CD4-positive, alpha-beta T cell treated with Interleukin-17A for 1 hour (primary cell): ENCODE measurements at regions not wholly inside any gene's neighbourhood (a gene's known extent, or its start where the extent isn't known, plus 50 kb on each side); places are given as distances from the start of the nearest gene placed in this dataset.
"Not testable (repeated sequence)": the region's sequence is repeated elsewhere in the genome, so short reads cannot be mapped to it uniquely, and the experiment has no call there.

Experiments
- DNase-seq: peaks from one replicate; pipeline ENCODE4 v3.0.0-alpha.2; 2020

- DNase-seq, result no peak
Observed at GRCh38 chr6:167737205-167737830, 89.4 kb upstream of the AFDN start.

DNA sequence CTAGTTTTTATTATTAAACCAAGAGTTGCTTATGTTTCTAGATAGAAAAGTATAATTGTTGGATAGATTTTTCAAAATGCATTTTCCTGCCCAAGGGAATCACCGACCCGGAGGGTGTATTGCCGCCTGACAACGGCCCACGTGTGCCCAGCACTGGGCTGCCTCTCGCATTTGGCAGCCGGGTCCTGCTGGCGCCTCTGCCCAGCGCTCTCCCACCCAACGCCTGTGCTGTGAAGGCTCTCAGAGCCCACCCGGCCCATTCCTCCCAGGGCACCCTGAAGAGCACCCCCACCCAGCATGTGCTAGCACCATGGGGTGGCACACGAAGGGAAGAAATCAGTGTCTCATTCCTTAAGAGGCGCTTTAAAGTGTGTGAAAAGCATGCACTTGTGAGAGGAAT lies 88.3 kb upstream of the AFDN start:
- DNase-seq, result no peak

DNA sequence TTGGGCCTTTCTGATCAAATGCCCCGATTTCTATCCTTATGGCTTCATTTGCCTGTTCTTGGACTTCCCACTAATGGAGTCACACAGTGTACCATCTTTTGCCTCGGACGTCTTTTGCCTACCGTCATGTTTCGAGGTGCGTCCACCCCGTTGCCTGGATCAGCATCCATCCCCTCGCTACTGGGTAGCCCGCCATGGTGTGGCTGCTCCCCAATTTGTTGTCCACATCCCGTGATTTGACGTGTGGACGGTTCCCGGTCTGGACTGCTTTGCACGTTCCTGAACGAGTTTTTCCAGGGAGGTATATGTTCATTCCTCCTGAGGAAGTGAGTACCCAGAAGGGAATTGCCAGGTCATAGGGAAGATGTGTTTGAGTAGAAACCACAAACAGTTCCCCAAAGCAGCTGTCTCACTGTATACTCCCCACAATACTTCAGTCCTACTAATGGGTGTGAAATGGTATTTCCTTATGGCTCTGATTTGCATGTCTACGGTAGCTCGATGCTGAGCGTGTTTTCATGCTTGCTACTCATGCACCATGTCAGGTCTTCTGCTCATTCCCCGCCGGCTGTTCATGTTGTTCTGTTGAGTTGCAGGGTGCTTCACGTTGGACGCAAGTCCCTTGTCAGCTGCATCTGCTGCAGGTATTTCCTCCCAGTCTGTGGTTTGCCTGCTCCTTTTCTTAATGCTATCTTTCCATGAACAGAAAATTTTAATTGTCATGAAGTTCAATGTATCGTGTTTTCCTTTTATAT lies 86.8 kb upstream of the AFDN start:
- DNase-seq, result no peak

DNA sequence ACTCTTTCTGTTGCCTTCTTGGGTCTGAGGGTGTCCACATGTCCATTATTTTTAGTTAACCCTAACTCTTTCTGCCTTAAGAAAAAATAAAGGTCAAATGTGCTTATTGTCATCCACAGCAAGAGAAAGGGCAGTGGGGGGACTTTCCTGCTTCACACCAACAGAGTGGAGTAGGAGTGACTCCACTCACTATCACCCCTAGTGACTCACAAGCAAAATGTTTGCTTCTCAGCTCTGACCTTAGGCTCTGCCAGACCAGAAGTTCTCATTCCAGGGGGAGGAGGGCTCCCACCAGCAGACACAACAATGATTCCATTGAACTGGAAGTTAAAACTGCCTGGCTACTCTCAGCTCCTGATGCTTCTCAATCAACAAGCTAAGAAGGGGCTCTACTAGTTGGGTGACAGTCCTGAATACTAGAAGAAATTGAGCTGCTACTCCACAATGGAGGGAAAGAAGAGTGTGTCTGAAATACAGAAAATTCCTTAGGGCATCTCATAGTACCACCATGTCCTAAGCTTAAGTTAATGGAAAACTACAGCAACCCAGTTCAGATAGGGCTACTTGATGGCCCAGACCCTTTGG lies 83.9 kb upstream of the AFDN start:
- no peak for DNase-seq

- no peak for DNase-seq
Observed at GRCh38 chr6:167744681-167745669, 81.7 kb upstream of the AFDN start.

DNA sequence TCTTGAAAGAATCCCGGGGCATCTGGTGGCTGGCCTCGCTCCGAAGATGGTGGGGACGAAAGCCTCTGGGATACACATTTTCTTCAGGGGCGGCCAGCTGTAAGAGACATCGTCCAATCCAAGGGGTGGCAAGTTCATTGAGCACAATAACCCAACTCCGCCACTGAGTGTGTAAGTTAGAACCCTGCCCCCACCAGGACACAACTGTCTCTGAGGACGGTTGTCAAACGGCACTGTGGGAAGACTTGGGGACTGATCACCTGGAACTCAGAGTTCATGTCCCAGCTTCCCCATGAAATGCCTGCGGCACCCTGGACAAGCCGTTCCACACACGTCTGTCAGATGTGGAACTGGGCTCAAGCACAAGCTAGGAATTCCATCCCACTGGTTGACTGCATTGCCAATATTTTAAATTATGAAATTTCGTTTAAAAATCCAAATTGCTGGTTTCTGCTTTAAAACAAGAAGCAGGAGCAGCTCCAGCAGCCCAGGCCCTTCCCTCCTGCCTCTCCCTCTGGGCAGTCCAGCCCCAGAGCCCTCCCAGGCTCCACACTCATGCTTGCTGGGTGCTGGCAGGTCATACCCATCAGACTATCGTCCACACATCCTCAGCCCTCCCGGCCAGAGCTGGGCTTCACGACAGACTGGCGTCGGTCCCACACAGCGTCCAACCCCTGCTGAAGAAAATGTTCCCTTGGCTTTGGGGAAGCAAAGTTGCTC lies 80.9 kb upstream of the AFDN start:
- DNase-seq, result no peak

DNA sequence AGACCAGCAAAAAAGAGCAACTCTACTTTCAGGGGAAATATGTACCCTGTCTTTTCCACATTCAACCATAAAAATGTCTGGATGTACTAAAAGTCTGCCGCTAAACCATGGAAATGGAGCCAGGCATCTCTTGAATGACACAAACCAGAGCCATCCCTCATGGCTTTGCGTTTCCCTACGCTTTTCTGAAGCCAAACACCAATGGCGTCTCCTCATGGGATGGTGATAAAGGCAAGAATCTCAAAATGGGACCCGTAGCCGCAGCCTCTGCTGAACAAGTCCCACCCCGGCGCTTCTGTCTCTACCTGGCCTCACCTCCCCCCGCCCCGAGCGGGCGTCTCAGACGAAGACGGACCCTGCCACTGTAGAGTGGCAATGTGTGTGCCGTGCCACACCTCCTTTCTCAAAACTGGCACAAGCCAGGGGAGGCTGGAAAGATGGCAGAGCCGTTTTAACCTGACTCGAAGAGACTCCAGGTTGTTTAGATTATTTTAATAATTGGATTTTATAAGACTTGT lies 80.3 kb upstream of the AFDN start:
- DNase-seq, result no peak

DNA sequence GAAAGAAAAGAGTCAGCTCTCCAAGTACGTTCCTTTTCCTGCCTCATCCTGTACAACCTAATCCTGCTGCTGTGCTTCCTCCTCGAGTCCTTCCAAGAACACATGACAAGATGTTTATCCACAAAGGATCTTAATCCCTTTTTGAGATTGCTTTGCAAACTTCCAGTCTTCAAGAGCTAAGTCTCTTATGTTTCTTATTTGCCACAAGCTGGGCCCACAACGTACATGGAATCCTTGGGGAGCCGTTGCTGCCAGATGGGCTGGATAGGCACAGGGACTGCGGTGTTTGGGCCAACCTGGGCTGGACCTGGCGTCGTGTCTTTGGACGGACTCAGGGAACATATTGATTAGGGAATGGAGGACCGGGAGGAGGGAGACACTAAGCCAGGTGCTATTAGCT lies 79.7 kb upstream of the AFDN start:
- DNase-seq, result no peak

DNA sequence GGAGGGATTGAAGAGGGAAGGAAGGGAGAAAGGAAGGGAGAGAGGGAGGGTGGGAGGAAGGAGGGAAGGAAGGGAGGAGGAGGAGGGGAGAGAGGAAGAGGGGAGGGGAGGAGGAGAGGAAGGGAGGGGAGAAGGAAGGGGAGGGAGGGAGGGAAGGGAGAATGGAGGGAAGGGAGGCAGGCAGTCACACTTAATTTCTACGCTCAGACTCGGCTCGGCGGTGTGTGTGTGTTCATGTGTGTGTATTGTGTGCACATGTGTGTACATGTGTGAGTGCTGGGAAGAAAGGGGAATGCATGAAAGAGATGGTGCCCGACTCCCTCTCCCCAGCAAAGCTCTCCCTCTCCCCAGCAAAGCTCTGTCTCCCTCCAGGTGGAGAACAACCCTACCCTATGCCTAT lies 79.1 kb upstream of the AFDN start:
- no peak for DNase-seq

DNA sequence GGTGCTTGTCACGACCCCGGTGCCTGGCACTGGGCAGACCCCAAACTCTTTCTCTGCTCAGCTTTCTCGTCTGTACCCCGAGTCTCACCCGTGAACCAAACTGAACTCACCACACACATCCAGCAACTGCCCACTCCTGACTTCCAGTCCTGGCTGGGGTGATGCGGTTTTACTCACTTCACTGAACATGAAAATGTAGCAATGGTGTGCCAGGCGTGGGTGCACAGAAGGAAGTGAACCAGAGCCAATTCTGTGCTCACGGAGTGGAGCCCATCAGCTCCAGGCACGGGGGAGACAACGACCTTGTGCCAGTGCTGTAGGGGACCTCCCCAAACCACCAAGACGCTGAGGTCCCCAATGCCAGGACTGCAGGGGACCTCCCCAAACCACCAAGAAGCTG lies 78.7 kb upstream of the AFDN start:
- DNase-seq, result no peak

DNA sequence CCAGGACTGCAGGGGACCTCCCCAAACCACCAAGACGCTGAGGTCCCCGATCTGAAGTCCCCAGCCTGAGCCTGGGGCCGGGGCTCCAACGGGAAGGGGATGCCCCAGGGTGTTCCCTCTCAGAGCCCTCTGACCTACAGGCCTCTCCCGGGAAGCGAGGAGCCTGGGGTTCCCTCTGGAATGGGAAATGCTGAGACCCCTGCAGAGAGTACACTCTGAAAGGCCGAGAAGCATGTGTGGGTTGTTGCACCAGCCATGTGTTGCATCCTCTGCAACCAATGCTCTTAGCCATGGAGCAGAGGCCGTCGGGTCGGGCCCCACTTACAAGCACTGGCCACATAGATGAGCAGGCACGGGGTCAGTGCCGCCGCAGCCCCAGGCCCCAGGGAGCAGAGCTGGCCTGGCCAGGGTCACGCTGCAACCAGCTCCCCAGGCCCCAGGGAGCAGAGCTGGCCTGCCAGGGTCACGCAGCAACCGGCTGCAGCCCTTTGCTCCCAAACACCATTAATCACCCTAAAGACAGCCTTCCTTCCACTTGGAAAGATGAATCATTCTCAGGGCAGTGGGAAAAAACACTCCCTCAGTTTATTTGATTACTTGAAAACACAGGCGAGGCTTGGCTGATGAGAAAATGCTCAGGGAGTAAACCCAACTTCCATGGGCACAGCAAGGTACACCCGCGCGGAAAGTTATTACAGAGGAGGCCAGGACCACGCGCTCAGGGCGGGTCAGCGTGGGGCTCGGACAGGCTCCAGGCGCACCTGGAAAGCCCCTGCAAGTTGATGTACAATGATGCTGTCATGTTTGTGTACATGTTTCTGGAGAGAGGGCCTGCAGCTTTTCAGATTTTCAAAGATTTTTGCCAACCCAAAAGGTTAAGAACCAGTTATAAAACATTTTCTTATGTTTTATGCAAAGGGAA lies 78.0 kb upstream of the AFDN start:
- no peak for DNase-seq

DNA sequence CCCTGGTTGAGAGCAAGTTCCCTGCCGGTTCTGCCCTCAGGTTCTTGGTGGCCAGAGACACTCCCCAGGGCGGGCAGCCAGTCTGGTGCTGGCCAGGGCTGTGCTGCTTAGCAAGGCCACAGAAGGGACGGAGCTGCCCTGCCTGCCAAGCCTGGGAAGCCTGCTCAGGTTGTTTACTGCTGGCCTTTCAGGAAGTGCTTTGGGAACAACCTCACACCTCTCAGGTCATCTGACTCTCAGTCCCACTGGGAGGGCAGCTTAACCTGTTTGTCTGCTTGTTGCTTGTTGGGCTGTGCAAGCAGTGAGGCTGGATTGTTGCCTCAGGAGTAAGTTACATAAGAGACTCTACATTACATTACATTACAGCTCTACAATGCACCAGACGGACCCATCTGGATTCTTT lies 75.8 kb upstream of the AFDN start:
- DNase-seq, result no peak

DNA sequence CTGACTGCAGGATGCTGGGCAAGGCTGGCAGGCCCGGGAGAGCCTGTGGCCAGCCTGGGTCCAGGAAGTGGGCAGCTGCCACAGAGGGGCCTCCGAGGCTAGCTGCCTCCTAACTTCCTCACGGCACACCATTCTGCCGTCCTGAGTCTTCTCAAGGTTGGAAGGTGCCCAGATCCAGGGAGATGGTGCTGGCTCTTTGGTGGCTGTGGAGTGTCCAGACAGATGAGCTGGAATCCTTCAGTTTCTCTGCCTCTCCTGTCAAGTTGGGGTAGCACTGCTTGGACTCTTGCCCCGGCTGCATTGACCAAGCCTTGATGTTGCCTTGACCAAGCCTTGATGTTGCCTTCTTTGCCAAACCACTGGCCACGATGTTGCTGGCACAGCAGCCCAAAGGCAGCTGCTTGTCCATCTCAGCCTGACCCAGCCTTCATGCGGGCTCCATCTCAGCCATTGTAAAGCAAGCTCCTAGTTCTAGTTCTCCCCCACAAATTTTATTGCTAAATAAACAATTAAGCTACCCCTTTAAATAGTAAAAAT lies 75.1 kb upstream of the AFDN start:
- no peak for DNase-seq

DNA sequence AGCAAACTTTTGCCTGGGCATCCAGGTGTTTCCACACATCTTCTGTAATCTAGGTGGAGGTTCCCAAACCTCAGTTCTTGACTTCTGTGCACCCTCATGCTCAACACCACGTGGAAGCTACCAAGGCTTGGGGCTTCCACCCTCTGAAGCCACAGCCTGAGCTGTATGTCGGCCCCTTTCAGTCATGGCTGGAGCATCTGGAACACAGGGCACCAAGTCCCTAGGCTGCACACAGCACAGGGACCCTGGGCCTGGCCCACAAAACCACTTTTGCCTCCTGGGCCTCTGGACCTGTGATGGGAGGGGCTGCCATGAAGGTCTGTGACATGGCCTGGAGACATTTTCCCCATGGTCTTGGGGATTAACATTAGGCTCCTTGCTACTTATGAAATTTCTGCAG lies 73.4 kb upstream of the AFDN start:
- not testable (repeated sequence) for DNase-seq

GRCh38 chr6:167754691-167755090 lies 72.0 kb upstream of the AFDN start:
- no peak for DNase-seq

DNA sequence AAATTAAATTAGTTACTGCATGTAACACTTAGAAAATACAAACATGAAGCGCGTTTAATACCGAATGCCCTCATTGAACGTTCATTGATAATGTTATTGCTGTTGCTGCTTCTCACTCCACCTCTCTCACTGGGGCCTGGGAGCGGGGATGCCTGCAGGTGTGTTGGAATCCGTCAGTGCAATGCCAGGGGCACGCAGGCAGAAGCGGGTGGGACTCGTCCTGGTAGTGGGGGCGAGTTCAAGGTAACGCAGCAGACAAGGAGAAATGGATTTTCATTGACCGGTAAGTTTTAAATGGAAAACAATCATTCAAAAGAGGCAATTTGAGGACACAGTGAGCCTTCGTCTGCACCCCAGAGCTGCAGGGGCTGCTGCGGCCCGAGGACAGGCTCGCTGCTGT lies 71.2 kb upstream of the AFDN start:
- DNase-seq, result no peak

- no peak for DNase-seq
Observed at GRCh38 chr6:167756597-167756996, 70.1 kb upstream of the AFDN start.

GRCh38 chr6:167757249-167757648 lies 69.5 kb upstream of the AFDN start:
- DNase-seq, result no peak

DNA sequence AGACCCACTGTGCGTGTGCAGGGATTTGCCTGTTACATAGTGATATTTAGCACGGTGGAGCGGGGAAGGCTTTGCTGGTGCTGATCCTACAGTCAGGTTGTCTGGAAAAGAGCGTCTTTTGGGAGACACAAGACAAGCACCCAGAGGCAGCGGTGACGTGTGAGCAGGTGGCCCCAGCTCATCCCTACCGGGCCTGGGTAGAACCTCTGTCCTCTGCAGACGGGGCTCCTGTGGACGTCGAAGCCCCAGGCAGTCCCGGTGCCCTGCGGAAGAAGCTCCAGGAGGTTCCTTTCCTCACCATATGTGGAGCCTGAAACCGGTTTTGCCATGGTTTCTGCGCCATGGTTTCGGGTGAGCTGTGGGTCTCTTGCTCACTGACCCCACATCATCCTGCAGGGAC lies 68.9 kb upstream of the AFDN start:
- DNase-seq, result no peak

DNA sequence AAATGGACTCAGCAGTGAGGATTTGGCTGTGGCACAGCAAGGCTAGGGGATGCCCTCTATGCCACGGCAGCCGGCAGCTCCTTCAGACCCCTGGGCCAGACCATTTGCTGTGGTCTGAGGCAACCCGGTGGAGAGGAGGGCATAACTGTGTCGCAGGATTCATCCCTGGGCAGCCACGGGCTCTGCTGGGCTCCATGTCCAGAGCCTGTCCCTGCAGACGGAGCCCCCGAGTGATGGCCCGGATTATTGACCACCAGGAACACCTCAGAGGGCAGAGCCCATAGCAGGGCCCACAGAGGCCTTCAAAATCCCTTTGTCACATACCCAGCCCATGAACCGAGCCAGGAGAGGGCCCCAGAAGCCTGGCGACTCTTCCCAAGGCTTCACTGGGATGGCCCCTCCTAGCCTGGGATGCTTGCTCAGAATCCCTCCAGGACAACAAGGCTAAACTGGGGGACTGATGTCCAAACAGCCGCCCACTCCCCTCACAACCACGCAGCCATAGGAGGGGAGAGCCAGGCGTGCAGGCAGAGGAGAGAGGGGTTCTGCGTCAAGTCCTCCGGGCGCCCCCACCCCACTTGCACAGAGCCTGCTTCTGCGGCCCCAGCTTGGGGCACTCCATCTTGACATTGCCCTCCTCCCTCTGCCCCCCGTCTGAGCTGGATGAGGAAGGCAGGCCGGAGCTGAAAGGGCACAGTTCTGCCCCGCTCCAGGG lies 68.2 kb upstream of the AFDN start:
- no peak for DNase-seq
